Mesendoderm (in vitro differentiated cells): ENCODE measurements at regions not wholly inside any gene's neighbourhood (a gene's known extent, or its start where the extent isn't known, plus 50 kb on each side); places are given as distances from the start of the nearest gene placed in this dataset.

Source experiments
- DNase-seq: peaks from one replicate; pipeline ENCODE4 v3.0.0; 2013
- H2AK5ac ChIP-seq: 2 replicates; pipeline ENCODE4 v1.6.1; 2013; ENCODE audit warnings: low read length, inconsistent platforms
- H2BK120ac ChIP-seq: 2 replicates; pipeline ENCODE4 v1.6.1; 2013; ENCODE audit warnings: low read depth, mild to moderate bottlenecking, low read length, moderate library complexity, mixed read lengths
- H2BK15ac ChIP-seq: replicated peaks from 2 replicates; pipeline ENCODE4 v1.6.1; 2013; ENCODE audit warnings: low read depth, mild to moderate bottlenecking, moderate library complexity
- H2BK5ac ChIP-seq: 2 replicates; pipeline ENCODE4 v1.6.1; 2013; ENCODE audit warnings: low read length, inconsistent platforms
- H3K18ac ChIP-seq: 2 replicates; pipeline ENCODE4 v1.6.1; 2013; ENCODE audit warnings: mild to moderate bottlenecking, low read length, mixed read lengths
- H3K23ac ChIP-seq: one replicate; pipeline ENCODE4 v1.6.1; 2013; ENCODE audit warnings: low read length
- H3K27ac ChIP-seq: 2 replicates; pipeline ENCODE4 v1.5.1; 2013; ENCODE audit warnings: low read depth, mild to moderate bottlenecking, inconsistent platforms, low read length, moderate library complexity
- H3K27me3 ChIP-seq: 2 replicates; pipeline ENCODE4 v1.6.1; 2013; ENCODE audit warnings: low read length, control low read depth, mild to moderate bottlenecking, inconsistent platforms; ENCODE audit not compliant: insufficient read depth, poor library complexity
- H3K36me3 ChIP-seq: 2 replicates; pipeline ENCODE4 v1.6.1; 2013; ENCODE audit warnings: low read length, inconsistent platforms; ENCODE audit not compliant: control insufficient read depth, insufficient read depth
- H3K4ac ChIP-seq: one replicate; pipeline ENCODE4 v1.6.1; 2013; ENCODE audit warnings: low read depth, mild to moderate bottlenecking, low read length, moderate library complexity
- H3K4me1 ChIP-seq: 2 replicates; pipeline ENCODE4 v1.6.1; 2013; ENCODE audit warnings: low read depth, low read length, inconsistent platforms; ENCODE audit not compliant: control insufficient read depth
- H3K4me2 ChIP-seq: 2 replicates; pipeline ENCODE4 v1.6.1; 2013; ENCODE audit warnings: low read length
- H3K4me3 ChIP-seq: 2 replicates; pipeline ENCODE4 v1.5.1; 2013; ENCODE audit warnings: mild to moderate bottlenecking, low read length
- H3K56ac ChIP-seq: one replicate; pipeline ENCODE4 v1.6.1; 2013; ENCODE audit warnings: low read length
- H3K79me1 ChIP-seq: 2 replicates; pipeline ENCODE4 v1.6.1; 2013; ENCODE audit warnings: low read length, inconsistent platforms
- H3K79me2 ChIP-seq: 2 replicates; pipeline ENCODE4 v1.6.1; 2013; ENCODE audit warnings: mild to moderate bottlenecking, low read length; ENCODE audit not compliant: control insufficient read depth, insufficient read depth
- H3K9ac ChIP-seq: 2 replicates; pipeline ENCODE4 v1.6.1; 2013; ENCODE audit warnings: low read length, inconsistent platforms
- H4K5ac ChIP-seq: one replicate; pipeline ENCODE4 v1.6.1; 2013; ENCODE audit warnings: low read length
- H4K8ac ChIP-seq: one replicate; pipeline ENCODE4 v1.6.1; 2013; ENCODE audit warnings: low read depth, mild to moderate bottlenecking, control low read depth, low read length, moderate library complexity
- WGBS: extraction: QIAGEN DNeasy Blood & Tissue Kit; methylation state at CpG from one replicate; pipeline ENCODE4 v1.1.7; 2013; ENCODE audit warnings: low lambda C conversion rate, missing lambda C conversion rate; ENCODE audit not compliant: insufficient coverage; ENCODE audit errors: extremely low coverage; 5-methylcytosine and 5-hydroxymethylcytosine counted together

- Histone ChIP-seq H3K4me2 (no peak overlapping the region), H3K23ac (no peak overlapping the region), H2BK120ac (no peak overlapping the region), H3K79me1 (no peaks in the 10 kb centered on the region), H3K27me3 (no peaks in the 10 kb centered on the region), H3K4me1 (no peaks in the 10 kb centered on the region), H2BK5ac (no peak overlapping the region), H3K27ac (no peak overlapping the region), H2BK15ac (no peak overlapping the region), H3K4ac (no peak overlapping the region), H3K18ac (no peak overlapping the region), H3K56ac (no peak overlapping the region), H3K79me2 (no peaks in the 10 kb centered on the region), H3K9ac (no peak overlapping the region), H4K5ac (no peak overlapping the region), H2AK5ac (no peak overlapping the region), H3K36me3 (no peaks in the 10 kb centered on the region), H4K8ac (no peak overlapping the region), H3K4me3 (no peak overlapping the region)
- no CpG with 5 or more reads among the region's 2 CpGs for WGBS
- DNase-seq = no peak
Measured at GRCh38 chr3:23128655-23129054, 74.5 kb upstream of the UBE2E2 start.

GRCh38 chr3:23129117-23129516, 74.0 kb upstream of the UBE2E2 start:
- Histone ChIP-seq H3K18ac (no peak overlapping the region), H3K4me3 (no peak overlapping the region), H3K27me3 (no peaks in the 10 kb centered on the region), H4K5ac (no peak overlapping the region), H3K56ac (no peak overlapping the region), H4K8ac (no peak overlapping the region), H3K4me1 (no peaks in the 10 kb centered on the region), H3K27ac (no peak overlapping the region), H3K4me2 (no peak overlapping the region), H3K9ac (no peak overlapping the region), H2AK5ac (no peak overlapping the region), H2BK15ac (no peak overlapping the region), H3K4ac (no peak overlapping the region), H3K79me2 (no peaks in the 10 kb centered on the region), H2BK5ac (no peak overlapping the region), H3K23ac (no peak overlapping the region), H3K79me1 (no peaks in the 10 kb centered on the region), H3K36me3 (no peaks in the 10 kb centered on the region), H2BK120ac (no peak overlapping the region)
- no CpG with 5 or more reads among the region's 4 CpGs for WGBS
- no peak for DNase-seq

GRCh38 chr3:23129817-23130216, 73.3 kb upstream of the UBE2E2 start:
- Histone ChIP-seq H3K23ac (no peak overlapping the region), H2BK120ac (no peak overlapping the region), H3K79me1 (no peaks in the 10 kb centered on the region), H2BK5ac (no peak overlapping the region), H3K18ac (no peak overlapping the region), H3K4me3 (no peak overlapping the region), H3K36me3 (no peaks in the 10 kb centered on the region), H3K27ac (no peak overlapping the region), H3K56ac (no peak overlapping the region), H2AK5ac (no peak overlapping the region), H3K9ac (no peak overlapping the region), H2BK15ac (no peak overlapping the region), H4K5ac (no peak overlapping the region), H3K4me2 (no peak overlapping the region), H3K4ac (no peak overlapping the region), H3K27me3 (no peaks in the 10 kb centered on the region), H4K8ac (no peak overlapping the region), H3K4me1 (no peaks in the 10 kb centered on the region), H3K79me2 (no peaks in the 10 kb centered on the region)
- no peak for DNase-seq
- no CpG with 5 or more reads among the region's 3 CpGs for WGBS

GRCh38 chr3:23130406-23130805, 72.7 kb upstream of the UBE2E2 start:
- Histone ChIP-seq H3K56ac (no peak overlapping the region), H3K36me3 (no peaks in the 10 kb centered on the region), H3K4me2 (no peak overlapping the region), H3K4me1 (no peaks in the 10 kb centered on the region), H3K79me2 (no peaks in the 10 kb centered on the region), H3K4me3 (no peak overlapping the region), H4K8ac (no peak overlapping the region), H3K79me1 (no peaks in the 10 kb centered on the region), H3K9ac (no peak overlapping the region), H2BK5ac (no peak overlapping the region), H2AK5ac (no peak overlapping the region), H3K27ac (no peak overlapping the region), H3K23ac (no peak overlapping the region), H2BK15ac (no peak overlapping the region), H3K4ac (no peak overlapping the region), H3K27me3 (no peaks in the 10 kb centered on the region), H4K5ac (no peak overlapping the region), H2BK120ac (no peak overlapping the region), H3K18ac (no peak overlapping the region)
- no CpG with 5 or more reads among the region's 4 CpGs for WGBS
- no peak for DNase-seq

- Histone ChIP-seq H3K36me3 (no peaks in the 10 kb centered on the region), H2BK15ac (no peak overlapping the region), H3K4me2 (no peak overlapping the region), H3K23ac (no peak overlapping the region), H3K4ac (no peak overlapping the region), H2BK120ac (no peak overlapping the region), H3K56ac (no peak overlapping the region), H3K4me1 (no peaks in the 10 kb centered on the region), H3K79me2 (no peaks in the 10 kb centered on the region), H3K27me3 (no peaks in the 10 kb centered on the region), H3K4me3 (no peak overlapping the region), H4K8ac (no peak overlapping the region), H2AK5ac (no peak overlapping the region), H2BK5ac (no peak overlapping the region), H3K79me1 (no peaks in the 10 kb centered on the region), H3K27ac (no peak overlapping the region), H3K9ac (no peak overlapping the region), H4K5ac (no peak overlapping the region), H3K18ac (no peak overlapping the region)
- no peak for DNase-seq
- no CpG with 5 or more reads among the region's 12 CpGs for WGBS
Measured at GRCh38 chr3:23135026-23135785, 67.9 kb upstream of the UBE2E2 start.

GRCh38 chr3:23136054-23136453, 67.1 kb upstream of the UBE2E2 start:
- Histone ChIP-seq H3K23ac (no peak overlapping the region), H3K56ac (no peak overlapping the region), H3K4me1 (no peaks in the 10 kb centered on the region), H4K8ac (no peak overlapping the region), H2BK5ac (no peak overlapping the region), H2BK15ac (no peak overlapping the region), H3K36me3 (no peaks in the 10 kb centered on the region), H3K18ac (no peak overlapping the region), H3K79me1 (no peaks in the 10 kb centered on the region), H3K4ac (no peak overlapping the region), H3K27ac (no peak overlapping the region), H3K79me2 (no peaks in the 10 kb centered on the region), H3K4me3 (no peak overlapping the region), H2AK5ac (no peak overlapping the region), H2BK120ac (no peak overlapping the region), H3K9ac (no peak overlapping the region), H3K4me2 (no peak overlapping the region), H3K27me3 (no peaks in the 10 kb centered on the region), H4K5ac (no peak overlapping the region)
- DNase-seq = no peak
- WGBS = no CpG with 5 or more reads among the region's 2 CpGs
